ENCODE measurements at regions not wholly inside any gene's neighbourhood (a gene's known extent, or its start where the extent isn't known, plus 50 kb on each side); places are given as distances from the start of the nearest gene placed in this dataset.
A peak's percentile ranks its signal among the peaks of the same experiment; 100 is the strongest.

DNA sequence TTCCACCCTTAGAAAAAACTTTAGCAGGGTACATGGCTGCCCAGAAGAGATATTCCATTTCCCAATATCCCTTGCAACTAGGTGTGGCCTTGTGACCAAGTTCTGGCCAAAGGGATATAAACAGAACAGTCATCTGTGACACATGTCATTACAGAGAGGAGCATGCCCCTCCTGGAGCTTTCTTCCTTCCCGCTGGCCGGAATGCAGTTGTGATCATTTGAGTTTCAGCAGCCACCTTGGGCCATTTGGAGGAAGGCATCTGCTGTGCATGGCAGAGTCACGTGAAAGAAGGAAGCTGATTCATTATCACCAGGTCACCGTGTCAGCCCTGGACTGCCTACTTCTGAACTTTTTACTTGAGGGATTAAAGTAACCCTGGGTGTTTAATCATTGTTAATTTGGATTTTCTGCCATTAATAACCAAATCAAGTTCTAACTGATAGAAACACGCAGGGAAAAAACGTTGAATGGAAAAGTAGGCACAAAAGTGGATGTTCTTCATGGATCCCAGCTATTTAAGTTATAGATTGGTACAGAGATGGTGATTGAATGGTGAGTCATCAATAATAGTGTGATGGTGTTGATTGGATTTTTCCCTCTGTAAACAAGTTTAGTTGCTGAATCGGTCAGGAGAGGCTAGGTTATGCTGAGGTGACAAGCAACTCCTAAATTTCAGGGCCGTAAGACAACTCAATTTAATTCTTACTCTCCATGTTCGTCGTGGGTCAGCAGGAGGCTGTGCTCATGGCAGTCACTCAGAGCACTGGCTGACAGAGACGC is 80.7 kb upstream of the CCDC167 start:
- no peaks in the 10 kb centered on the region for H3K36me3 ChIP-seq (ENCODE audit: insufficient read depth, low read length)
- H3K4me1 ChIP-seq (ENCODE audit: insufficient read depth, low read length) = peaks cover 11% of the 10 kb centered on the region
- H3K27me3 ChIP-seq (ENCODE audit: insufficient read depth, low read length) = peaks cover 5% of the 10 kb centered on the region
- H3K9me3 ChIP-seq (ENCODE audit: low read length) = peaks cover 2% of the 10 kb centered on the region
- no peak overlapping the region for H3K4me3 ChIP-seq (ENCODE audit: low read length)
- no peak overlapping the region for H2AFZ ChIP-seq (ENCODE audit: low read depth, low read length)

DNA sequence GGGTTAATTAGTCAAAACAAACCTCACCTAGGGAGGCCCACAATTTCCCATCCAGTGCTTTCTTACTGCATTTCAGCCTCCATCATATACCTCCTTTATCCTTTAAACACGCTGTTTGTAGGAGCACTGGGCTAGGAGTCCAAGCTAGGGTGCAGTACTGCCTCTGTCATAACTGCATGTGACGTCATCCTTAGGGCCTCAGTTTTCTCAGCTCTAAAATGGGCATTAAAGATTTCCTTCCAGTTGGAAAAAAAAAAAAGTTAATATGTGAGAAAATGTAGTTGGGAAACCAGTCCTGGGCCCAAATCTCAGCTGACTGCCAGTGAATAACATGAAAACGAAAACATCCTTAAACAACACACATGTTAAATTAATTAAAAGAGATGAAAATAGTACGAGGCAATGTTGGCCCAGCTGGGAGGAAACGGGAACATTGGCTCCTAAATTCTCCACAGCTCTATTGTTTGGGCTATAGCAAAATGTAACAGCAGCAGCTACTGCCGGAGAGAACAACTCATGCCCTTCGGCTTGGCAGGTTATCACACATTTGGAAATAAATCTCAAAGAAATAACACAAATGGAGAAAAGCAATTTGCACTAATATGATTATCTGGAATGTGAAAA is 79.9 kb upstream of the CCDC167 start:
- Histone ChIP-seq H3K36me3 (ENCODE audit: insufficient read depth, low read length) (no peaks in the 10 kb centered on the region), H3K9me3 (ENCODE audit: low read length) (peaks cover 2% of the 10 kb centered on the region), H3K4me1 (ENCODE audit: insufficient read depth, low read length) (peaks cover 11% of the 10 kb centered on the region), H3K27me3 (ENCODE audit: insufficient read depth, low read length) (peaks cover 5% of the 10 kb centered on the region), H3K4me3 (ENCODE audit: low read length) (no peak overlapping the region), H2AFZ (ENCODE audit: low read depth, low read length) (no peak overlapping the region)

DNA sequence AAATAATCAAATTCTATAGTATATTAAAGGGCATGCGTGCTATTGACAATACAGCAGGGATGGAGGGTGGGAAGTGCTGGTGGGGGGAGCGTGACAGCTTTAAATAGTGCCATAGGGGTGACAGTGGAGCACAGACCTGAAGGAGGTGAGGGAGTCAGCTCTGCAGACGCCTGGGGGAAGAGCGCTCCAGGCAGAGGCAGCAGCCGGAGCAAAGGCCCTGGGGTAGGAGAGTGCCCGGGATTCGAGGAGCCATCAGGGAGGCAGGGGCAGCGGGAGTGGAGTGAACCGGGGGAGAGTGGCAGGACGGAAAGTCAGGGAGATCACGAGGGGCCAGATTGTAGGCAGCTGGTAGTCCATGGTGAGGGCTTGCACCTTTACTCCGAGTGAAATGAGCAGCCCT is 78.4 kb upstream of the CCDC167 start:
- Histone ChIP-seq H2AFZ (ENCODE audit: low read depth, low read length) (no peak overlapping the region), H3K36me3 (ENCODE audit: insufficient read depth, low read length) (no peaks in the 10 kb centered on the region), H3K9me3 (ENCODE audit: low read length) (peaks cover 2% of the 10 kb centered on the region), H3K4me3 (ENCODE audit: low read length) (no peak overlapping the region), H3K27me3 (ENCODE audit: insufficient read depth, low read length) (peaks cover 5% of the 10 kb centered on the region), H3K4me1 (ENCODE audit: insufficient read depth, low read length) (peaks cover 11% of the 10 kb centered on the region)

DNA sequence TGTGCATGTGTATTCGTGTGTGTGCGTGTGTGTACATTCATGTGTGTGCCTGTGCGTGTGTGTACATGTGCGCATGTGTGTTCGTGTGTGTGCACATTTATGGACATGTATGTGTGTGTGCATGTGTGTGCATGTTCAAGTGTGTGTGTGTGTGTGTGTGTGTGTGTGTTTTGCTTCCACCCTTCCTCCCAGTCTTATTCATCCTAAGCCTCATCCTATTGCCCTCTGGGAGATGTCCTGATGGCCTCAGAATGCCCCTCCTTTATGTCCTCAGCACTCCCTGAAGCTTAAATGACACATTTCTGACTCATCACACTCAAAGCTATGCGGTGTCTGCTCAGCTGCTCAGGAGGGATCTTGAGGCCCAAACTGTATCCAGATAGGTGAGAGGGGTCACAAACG is 76.6 kb upstream of the CCDC167 start:
- Histone ChIP-seq H3K27me3 (ENCODE audit: insufficient read depth, low read length) (peaks cover 3% of the 10 kb centered on the region), H2AFZ (ENCODE audit: low read depth, low read length) (no peak overlapping the region), H3K4me3 (ENCODE audit: low read length) (no peak overlapping the region)

DNA sequence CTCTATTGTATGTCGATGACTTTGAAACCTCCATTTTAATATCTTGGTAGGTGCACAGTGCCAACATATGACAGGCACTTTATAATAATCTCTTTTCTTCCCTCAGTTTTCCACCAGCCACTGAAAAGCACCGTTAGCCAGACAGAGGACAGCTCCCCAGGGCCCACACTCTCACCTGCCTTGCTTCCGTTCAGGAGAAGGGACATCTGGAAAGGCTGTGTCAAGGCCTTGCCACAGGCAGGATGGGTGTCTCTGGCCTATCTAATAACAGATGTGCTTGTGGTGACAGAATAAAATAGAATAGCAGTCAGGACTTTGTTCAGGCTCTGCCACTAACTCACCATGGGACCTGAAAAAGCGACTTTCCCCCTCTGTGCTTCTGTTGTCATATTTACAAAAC is 75.5 kb upstream of the CCDC167 start:
- Histone ChIP-seq H3K4me1 (ENCODE audit: insufficient read depth, low read length) (peaks cover 29% of the 10 kb centered on the region), H3K27me3 (ENCODE audit: insufficient read depth, low read length) (peaks cover 3% of the 10 kb centered on the region), H3K4me3 (ENCODE audit: low read length) (no peak overlapping the region), H3K36me3 (ENCODE audit: insufficient read depth, low read length) (no peaks in the 10 kb centered on the region), H3K9me3 (ENCODE audit: low read length) (no peaks in the 10 kb centered on the region), H2AFZ (ENCODE audit: low read depth, low read length) (no peak overlapping the region)

More for the DNA sequence above, 76.6 kb upstream of the CCDC167 start:
- Histone ChIP-seq H3K4me1 (ENCODE audit: insufficient read depth, low read length) (peaks cover 18% of the 10 kb centered on the region), H3K9me3 (ENCODE audit: low read length) (peaks cover 2% of the 10 kb centered on the region), H3K36me3 (ENCODE audit: insufficient read depth, low read length) (no peaks in the 10 kb centered on the region)

DNA sequence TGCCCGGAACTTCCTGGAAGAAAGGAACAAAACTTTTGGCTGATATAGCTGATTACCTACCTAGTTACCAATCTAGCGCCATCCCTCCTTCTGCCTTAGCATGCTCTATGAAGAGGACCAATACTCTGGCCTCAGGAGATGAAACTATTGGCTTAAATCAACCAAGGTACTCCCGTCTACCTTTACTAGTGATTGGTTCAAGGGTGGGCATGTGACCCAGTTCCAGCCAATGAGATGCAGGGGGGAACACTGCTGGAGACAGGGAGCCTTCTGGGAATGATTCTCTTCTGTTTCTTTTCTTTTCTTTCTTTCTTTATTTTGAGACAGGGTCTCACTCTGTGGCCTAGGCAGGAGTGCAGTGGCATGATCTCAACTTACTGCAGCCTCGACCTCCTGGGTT is 72.6 kb upstream of the CCDC167 start:
- H3K36me3 ChIP-seq (ENCODE audit: insufficient read depth, low read length) = no peaks in the 10 kb centered on the region
- H3K4me1 ChIP-seq (ENCODE audit: insufficient read depth, low read length) = peaks cover 38% of the 10 kb centered on the region
- H3K4me3 ChIP-seq (ENCODE audit: low read length) = no peak overlapping the region
- no peaks in the 10 kb centered on the region for H3K9me3 ChIP-seq (ENCODE audit: low read length)
- H2AFZ ChIP-seq (ENCODE audit: low read depth, low read length) = no peak overlapping the region
- peaks cover 3% of the 10 kb centered on the region for H3K27me3 ChIP-seq (ENCODE audit: insufficient read depth, low read length)

DNA sequence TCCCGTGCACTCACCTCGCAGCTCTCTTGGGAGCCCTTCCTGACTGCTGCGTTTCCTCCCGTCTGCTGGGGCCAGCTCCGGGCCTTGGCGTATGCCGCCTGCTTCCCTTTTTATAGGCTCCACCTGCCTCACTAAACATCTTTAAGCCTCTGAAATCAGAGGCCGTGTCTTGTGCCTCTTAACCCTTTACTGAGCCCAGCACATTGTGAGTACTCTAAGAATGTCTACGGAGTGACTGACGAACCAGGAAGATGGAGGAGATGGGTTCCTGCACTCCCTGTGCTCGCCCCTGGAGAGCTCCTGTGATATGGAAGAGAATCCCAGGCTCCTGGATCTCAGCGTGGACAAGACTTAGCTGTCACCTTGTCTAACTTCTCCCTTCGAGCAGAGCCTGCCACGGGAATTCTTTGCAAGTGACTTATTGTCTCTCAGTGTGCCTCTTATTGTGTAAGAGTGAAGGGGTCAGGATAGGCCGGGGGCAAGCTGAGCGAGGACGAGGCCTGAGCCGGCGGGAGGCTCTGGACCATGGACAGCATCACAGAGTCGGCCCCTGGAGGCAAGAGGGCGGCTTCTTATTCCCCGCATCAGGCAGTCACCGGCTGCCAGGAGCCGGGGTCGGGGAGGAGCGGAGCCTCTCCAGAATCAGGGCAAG is 70.9 kb upstream of the CCDC167 start:
- Histone ChIP-seq H3K36me3 (ENCODE audit: insufficient read depth, low read length) (no peaks in the 10 kb centered on the region), H3K4me1 (ENCODE audit: insufficient read depth, low read length) (peaks cover 38% of the 10 kb centered on the region), H3K4me3 (ENCODE audit: low read length) (peak overlapping the region; percentile 23), H3K9me3 (ENCODE audit: low read length) (no peaks in the 10 kb centered on the region), H2AFZ (ENCODE audit: low read depth, low read length) (no peak overlapping the region), H3K27me3 (ENCODE audit: insufficient read depth, low read length) (no peaks in the 10 kb centered on the region)

DNA sequence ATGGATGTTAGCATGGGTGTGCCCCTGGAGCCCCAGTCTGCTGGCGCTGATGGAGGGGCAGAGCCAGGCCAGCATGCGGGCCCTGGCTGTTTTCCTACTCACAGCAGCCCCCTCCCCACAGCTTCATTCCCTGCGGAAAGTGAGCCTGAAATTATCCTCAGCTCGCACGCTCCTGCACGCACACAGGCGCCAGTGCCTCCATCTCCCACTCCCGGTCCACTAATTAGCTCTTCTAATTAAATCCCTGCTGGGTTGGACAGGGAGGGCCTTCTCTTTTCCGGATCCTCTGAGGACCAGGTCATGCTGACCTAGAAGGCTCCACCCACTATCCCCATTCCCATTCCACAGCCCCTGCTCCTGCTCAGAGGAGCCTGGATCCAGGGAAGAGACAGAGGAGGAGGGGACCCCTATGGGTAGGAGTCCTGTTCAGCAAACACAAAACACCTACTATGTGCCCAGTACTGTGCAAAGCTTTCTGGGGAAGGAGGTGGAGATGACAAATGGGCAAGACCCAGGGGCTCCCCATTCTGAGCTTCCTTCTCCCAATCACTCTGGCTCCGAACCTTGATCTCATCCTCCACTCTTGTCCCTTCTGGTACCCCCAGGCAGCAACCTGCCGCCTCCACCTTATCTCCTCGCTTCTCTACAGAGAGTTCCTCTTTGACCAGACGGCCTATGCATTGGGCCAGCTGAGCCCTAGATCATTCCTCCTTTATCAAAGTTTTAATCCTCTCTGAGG is 70.2 kb upstream of the CCDC167 start:
- no peaks in the 10 kb centered on the region for H3K9me3 ChIP-seq (ENCODE audit: low read length)
- H3K4me1 ChIP-seq (ENCODE audit: insufficient read depth, low read length) = peaks cover 43% of the 10 kb centered on the region
- no peak overlapping the region for H3K4me3 ChIP-seq (ENCODE audit: low read length)
- no peaks in the 10 kb centered on the region for H3K36me3 ChIP-seq (ENCODE audit: insufficient read depth, low read length)
- H2AFZ ChIP-seq (ENCODE audit: low read depth, low read length) = no peak overlapping the region
- no peaks in the 10 kb centered on the region for H3K27me3 ChIP-seq (ENCODE audit: insufficient read depth, low read length)

DNA sequence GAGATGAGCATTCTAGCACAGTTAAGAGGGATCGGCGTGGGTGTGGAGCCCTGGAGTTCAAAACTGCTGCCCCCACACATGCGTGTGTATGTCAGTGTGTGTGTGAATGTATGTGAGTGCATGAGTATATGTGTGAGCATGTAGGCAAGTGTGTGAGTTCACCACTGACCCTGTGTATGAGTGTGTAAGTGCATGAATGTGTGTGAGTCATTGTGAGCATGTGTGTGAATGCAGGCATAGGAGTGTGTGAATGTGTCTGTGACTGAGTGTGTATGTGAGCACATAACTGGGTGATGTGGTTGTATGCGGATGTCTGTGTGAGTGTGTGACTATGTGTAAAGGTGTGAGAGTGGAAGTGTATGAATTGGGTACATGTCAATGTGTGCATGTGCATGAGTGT is 69.6 kb upstream of the CCDC167 start:
- Histone ChIP-seq H3K4me1 (ENCODE audit: insufficient read depth, low read length) (peaks cover 49% of the 10 kb centered on the region), H2AFZ (ENCODE audit: low read depth, low read length) (no peak overlapping the region), H3K36me3 (ENCODE audit: insufficient read depth, low read length) (no peaks in the 10 kb centered on the region), H3K4me3 (ENCODE audit: low read length) (no peak overlapping the region), H3K27me3 (ENCODE audit: insufficient read depth, low read length) (no peaks in the 10 kb centered on the region), H3K9me3 (ENCODE audit: low read length) (no peaks in the 10 kb centered on the region)

DNA sequence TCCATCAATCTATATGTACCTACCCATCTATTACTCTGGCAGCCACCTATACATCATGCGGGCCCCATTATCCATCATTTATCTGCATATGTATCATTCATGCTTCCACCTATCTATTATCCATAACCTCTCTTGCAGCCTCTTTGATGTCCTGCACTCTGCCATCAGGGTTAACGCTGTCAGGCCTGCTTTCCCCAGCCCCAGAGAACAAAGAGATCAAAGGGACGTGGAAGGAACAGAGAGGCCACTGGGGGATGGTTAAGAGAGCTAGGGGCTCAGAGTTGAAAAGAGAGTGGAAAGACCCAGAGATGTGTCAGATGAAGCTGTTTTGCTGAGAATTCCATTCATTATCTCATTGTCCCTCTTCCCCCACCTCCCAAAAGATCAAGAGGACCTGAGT is 67.3 kb upstream of the CCDC167 start:
- Histone ChIP-seq H3K27me3 (ENCODE audit: insufficient read depth, low read length) (no peaks in the 10 kb centered on the region), H3K9me3 (ENCODE audit: low read length) (no peaks in the 10 kb centered on the region), H3K36me3 (ENCODE audit: insufficient read depth, low read length) (no peaks in the 10 kb centered on the region), H3K4me1 (ENCODE audit: insufficient read depth, low read length) (peaks cover 51% of the 10 kb centered on the region), H3K4me3 (ENCODE audit: low read length) (no peak overlapping the region), H2AFZ (ENCODE audit: low read depth, low read length) (no peak overlapping the region)

DNA sequence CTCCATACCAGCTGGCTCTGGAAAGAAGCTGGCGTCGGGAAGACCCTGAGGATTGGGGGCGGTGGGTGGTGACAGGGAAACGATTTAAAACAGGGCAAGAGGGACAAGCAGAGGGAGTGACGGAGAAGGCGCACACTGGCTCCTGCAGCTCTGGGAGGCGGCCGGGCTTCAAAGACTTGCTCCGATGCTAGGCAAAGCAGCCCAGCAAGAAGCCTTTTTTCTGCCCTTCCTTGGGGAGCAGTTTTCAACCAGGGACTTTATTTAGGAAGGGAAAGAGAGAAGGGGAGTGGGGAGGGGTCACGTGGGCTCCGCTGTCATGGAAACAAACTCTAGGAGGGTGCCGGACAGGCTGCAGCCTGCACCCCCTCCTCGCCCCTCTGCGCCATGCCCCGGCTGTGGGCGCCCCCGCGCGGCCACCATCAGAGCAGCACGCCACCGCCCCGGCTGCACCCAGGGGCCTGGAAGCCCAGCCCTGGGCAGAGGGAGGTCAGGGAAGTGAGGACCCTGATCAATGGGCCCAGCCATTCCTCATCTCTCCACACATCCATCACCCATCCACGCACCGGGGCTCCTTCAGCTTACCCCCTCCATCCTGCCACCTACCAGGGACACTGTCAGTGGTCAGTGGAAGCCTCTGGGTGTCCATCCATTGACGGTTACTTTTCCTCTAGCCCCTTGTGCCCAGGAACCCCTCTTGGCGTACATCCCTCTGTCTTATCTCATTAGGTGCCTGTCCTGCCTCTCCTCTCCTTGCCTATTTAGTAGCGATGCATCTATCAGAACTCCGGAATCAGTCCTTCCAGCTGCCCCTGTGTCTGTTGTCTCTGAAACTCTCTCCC is 66.6 kb upstream of the CCDC167 start:
- Histone ChIP-seq H3K4me1 (ENCODE audit: insufficient read depth, low read length) (peaks cover 45% of the 10 kb centered on the region), H3K4me3 (ENCODE audit: low read length) (peak overlapping the region; percentile 45), H2AFZ (ENCODE audit: low read depth, low read length) (peak overlapping the region; percentile 20), H3K36me3 (ENCODE audit: insufficient read depth, low read length) (no peaks in the 10 kb centered on the region), H3K27me3 (ENCODE audit: insufficient read depth, low read length) (no peaks in the 10 kb centered on the region), H3K9me3 (ENCODE audit: low read length) (no peaks in the 10 kb centered on the region)

DNA sequence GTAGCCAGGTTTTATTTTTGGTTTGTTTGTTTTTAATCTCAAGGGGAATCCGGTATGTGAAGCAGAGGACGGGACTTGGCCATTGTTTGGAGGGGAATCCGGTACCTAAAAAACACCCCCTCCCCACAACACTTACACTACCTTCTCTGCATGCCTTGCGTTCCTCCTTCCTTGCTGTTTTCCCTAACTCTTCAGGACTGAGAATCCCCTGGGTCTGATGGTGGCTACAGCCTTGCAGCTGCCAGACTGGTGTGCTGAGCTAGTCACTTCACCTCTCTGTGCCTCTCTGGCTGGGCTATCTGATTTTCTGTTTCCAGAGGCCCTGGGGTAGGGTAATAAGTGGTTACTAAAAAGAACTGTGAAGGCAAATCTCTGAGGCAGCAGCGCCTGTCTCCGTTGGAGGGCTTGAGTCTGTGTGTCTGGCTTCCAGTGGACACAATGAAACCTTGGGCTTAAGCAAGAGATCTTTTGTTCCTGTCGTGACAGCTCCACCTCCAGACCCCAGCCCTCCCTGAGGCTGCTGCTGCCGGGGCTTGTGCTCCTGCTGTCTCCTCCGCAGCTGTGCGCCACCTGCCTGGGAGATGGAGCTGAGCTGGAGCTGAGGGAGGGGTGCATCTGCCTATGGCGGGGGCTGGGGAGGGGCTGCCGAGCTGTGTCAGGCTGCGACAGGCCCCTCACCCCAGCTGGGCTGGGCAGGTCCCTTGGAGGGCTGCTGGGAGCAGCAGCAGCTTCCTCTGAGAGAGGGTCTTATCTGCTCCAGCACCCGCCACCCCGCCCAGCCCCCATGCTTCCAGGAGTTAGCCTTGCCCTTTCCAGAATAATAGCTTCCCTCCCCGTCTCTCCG is 65.8 kb upstream of the CCDC167 start:
- H3K36me3 ChIP-seq (ENCODE audit: insufficient read depth, low read length) = no peaks in the 10 kb centered on the region
- no peaks in the 10 kb centered on the region for H3K27me3 ChIP-seq (ENCODE audit: insufficient read depth, low read length)

More for the DNA sequence above, 65.8 kb upstream of the CCDC167 start:
- peaks cover 41% of the 10 kb centered on the region for H3K4me1 ChIP-seq (ENCODE audit: insufficient read depth, low read length)
- H3K4me3 ChIP-seq (ENCODE audit: low read length) = peak overlapping the region; percentile 45
- peak overlapping the region; percentile 20 for H2AFZ ChIP-seq (ENCODE audit: low read depth, low read length)
- no peaks in the 10 kb centered on the region for H3K9me3 ChIP-seq (ENCODE audit: low read length)

Measured in neuron (in vitro differentiated cells).